HL-60 (cell line): ENCODE measurements at regions not wholly inside any gene's neighbourhood (a gene's known extent, or its start where the extent isn't known, plus 50 kb on each side); places are given as distances from the start of the nearest gene placed in this dataset.

Source experiments
- DNase-seq, 2 experiments: peaks; one replicate each; pipeline ENCODE4 v3.0.0-alpha.2; 2010 to 2020; ENCODE audit warnings: low read depth in 1 of 2, low spot score in 1 of 2
- H3K27ac ChIP-seq: fragments of 250-450 bp; sonication (Bioruptor Pico); replicated peaks from 2 replicates; pipeline ENCODE4 v1.5.1; 2020; ENCODE audit warnings: mild to moderate bottlenecking, moderate library complexity
- H3K27me3 ChIP-seq: fragments of 250-450 bp; sonication (Bioruptor Pico); 2 replicates; pipeline ENCODE4 v1.5.1; 2021; ENCODE audit warnings: mild to moderate bottlenecking, moderate library complexity; ENCODE audit not compliant: insufficient read depth, poor library complexity, severe bottlenecking
- H3K4me3 ChIP-seq: replicated peaks from 2 replicates; pipeline ENCODE4 v1.5.1; 2011; ENCODE audit warnings: mild to moderate bottlenecking, control low read depth, low read length; ENCODE audit not compliant: insufficient read depth
- CTCF ChIP-seq: IDR thresholded peaks from one replicate; pipeline ENCODE4 v1.5.1; 2011; ENCODE audit warnings: low read length, control low read depth, inconsistent platforms; ENCODE audit not compliant: insufficient read depth
- GABPA ChIP-seq: IDR thresholded peaks from 2 replicates; pipeline ENCODE4 v1.6.1; 2012; ENCODE audit warnings: low read depth
- POLR2AphosphoS5 ChIP-seq: IDR thresholded peaks from 2 replicates; pipeline ENCODE4 v1.6.1; 2012; ENCODE audit warnings: low read depth
- REST ChIP-seq: IDR thresholded peaks from 2 replicates; pipeline ENCODE4 v1.6.1; 2012; ENCODE audit warnings: low read depth; ENCODE audit not compliant: insufficient replicate concordance
- SPI1 ChIP-seq: IDR thresholded peaks from 2 replicates; pipeline ENCODE4 v1.6.1; 2012; ENCODE audit warnings: low read depth, mild to moderate bottlenecking, borderline replicate concordance

GRCh38 chr12:20278276-20278675, 90.1 kb upstream of the PDE3A start:
- H3K27ac ChIP-seq, result no peak overlapping the region

GRCh38 chr12:20280515-20280914, 87.8 kb upstream of the PDE3A start:
- no peak overlapping the region for H3K4me3 ChIP-seq
- peak; percentile 60 to 70 for DNase-seq
- TF ChIP-seq POLR2AphosphoS5 (no peak), SPI1 (no peak), REST (no peak), GABPA (no peak), CTCF (no peak)

More at GRCh38 chr12:20278276-20278675, 90.1 kb upstream of the PDE3A start:
- no peak for TF ChIP-seq SPI1
- no peak for TF ChIP-seq REST
- TF ChIP-seq GABPA, result no peak
- no peak for TF ChIP-seq POLR2AphosphoS5
- TF ChIP-seq CTCF, result no peak
- Histone ChIP-seq H3K27me3 (no peaks in the 10 kb centered on the region), H3K4me3 (no peak overlapping the region)
- DNase-seq, result no peak

GRCh38 chr12:20282401-20282800, 85.9 kb upstream of the PDE3A start:
- H3K27me3 ChIP-seq, result no peaks in the 10 kb centered on the region
- no peak for TF ChIP-seq POLR2AphosphoS5
- TF ChIP-seq SPI1, result no peak
- no peak for DNase-seq
- H3K4me3 ChIP-seq, result no peak overlapping the region
- no peak overlapping the region for H3K27ac ChIP-seq

More at GRCh38 chr12:20280515-20280914, 87.8 kb upstream of the PDE3A start:
- H3K27me3 ChIP-seq, result no peaks in the 10 kb centered on the region
- peak overlapping the region; percentile 69 for H3K27ac ChIP-seq

GRCh38 chr12:20283482-20283881, 84.9 kb upstream of the PDE3A start:
- Histone ChIP-seq H3K4me3 (no peak overlapping the region), H3K27me3 (no peaks in the 10 kb centered on the region), H3K27ac (no peak overlapping the region)
- TF ChIP-seq CTCF (no peak), POLR2AphosphoS5 (no peak), SPI1 (no peak), REST (no peak), GABPA (no peak)
- no peak for DNase-seq
